KMS-11 (cell line): ENCODE measurements at regions not wholly inside any gene's neighbourhood (a gene's known extent, or its start where the extent isn't known, plus 50 kb on each side); places are given as distances from the start of the nearest gene placed in this dataset.
"Not testable (repeated sequence)": the region's sequence is repeated elsewhere in the genome, so short reads cannot be mapped to it uniquely, and the experiment has no call there.

Experiments
- H2AFZ ChIP-seq: fragments of 200-600 bp; sonication (generic); 2 replicates; pipeline ENCODE4 v1.6.1; 2016; ENCODE audit warnings: antibody characterized with exemption, mixed run types, low read depth
- H3K27ac ChIP-seq: fragments of 200-600 bp; sonication (generic); 2 replicates; pipeline ENCODE4 v1.6.1; 2016; ENCODE audit warnings: mild to moderate bottlenecking, mixed run types
- H3K27me3 ChIP-seq: fragments of 200-600 bp; sonication (generic); 2 replicates; pipeline ENCODE4 v1.6.1; 2017; ENCODE audit warnings: mild to moderate bottlenecking, low read depth, mixed run types, moderate library complexity; ENCODE audit not compliant: insufficient read depth
- H3K36me3 ChIP-seq: fragments of 200-600 bp; sonication (generic); 2 replicates; pipeline ENCODE4 v1.6.1; 2017; ENCODE audit warnings: mild to moderate bottlenecking, mixed run types; ENCODE audit not compliant: insufficient read depth
- H3K4me1 ChIP-seq: fragments of 200-600 bp; sonication (generic); 2 replicates; pipeline ENCODE4 v1.6.1; 2016; ENCODE audit warnings: mild to moderate bottlenecking, low read depth, mixed run types; ENCODE audit not compliant: poor library complexity, severe bottlenecking
- H3K4me2 ChIP-seq: fragments of 200-600 bp; sonication (generic); 2 replicates; pipeline ENCODE4 v1.7.0; 2016; ENCODE audit warnings: mild to moderate bottlenecking, mixed run types
- H3K4me3 ChIP-seq: fragments of 200-600 bp; sonication (generic); IDR thresholded peaks from 2 replicates; pipeline ENCODE4 v1.6.1; 2017; ENCODE audit warnings: low read depth, low read length, mixed read lengths; ENCODE audit not compliant: insufficient read depth
- H3K79me2 ChIP-seq: fragments of 200-600 bp; sonication (generic); 2 replicates; pipeline ENCODE4 v1.6.1; 2016; ENCODE audit warnings: low read depth, mixed run types; ENCODE audit not compliant: insufficient read depth
- H3K9ac ChIP-seq: fragments of 200-600 bp; sonication (generic); 2 replicates; pipeline ENCODE4 v1.6.1; 2016; ENCODE audit warnings: mild to moderate bottlenecking, mixed run types
- H4K20me1 ChIP-seq: fragments of 200-600 bp; sonication (generic); 2 replicates; pipeline ENCODE4 v1.6.1; 2016; ENCODE audit warnings: mild to moderate bottlenecking, mixed run types; ENCODE audit not compliant: insufficient read depth
- CTCF ChIP-seq: fragments of 200-600 bp; sonication (generic); conservative IDR thresholded peaks from 2 replicates; pipeline ENCODE4 v1.6.1; 2017; ENCODE audit warnings: low read depth, mild to moderate bottlenecking, antibody characterized with exemption, low read length, moderate library complexity, mixed read lengths

- Histone ChIP-seq H3K79me2 (no peaks in the 10 kb centered on the region), H3K27me3 (no peaks in the 10 kb centered on the region), H3K36me3 (no peaks in the 10 kb centered on the region), H3K4me2 (no peak overlapping the region), H3K4me1 (no peaks in the 10 kb centered on the region), H2AFZ (no peak overlapping the region), H4K20me1 (no peaks in the 10 kb centered on the region), H3K27ac (no peak overlapping the region), H3K4me3 (no peak overlapping the region), H3K9ac (no peak overlapping the region)
- no peak for TF ChIP-seq CTCF
These were observed 327.0 kb downstream of the IZUMO3 start for GRCh38 chr9:24218656-24219055.

GRCh38 chr9:24210641-24211040 lies 335.1 kb downstream of the IZUMO3 start:
- Histone ChIP-seq H3K36me3 (no peaks in the 10 kb centered on the region), H3K27me3 (no peaks in the 10 kb centered on the region), H4K20me1 (no peaks in the 10 kb centered on the region), H3K27ac (no peak overlapping the region), H3K4me2 (no peak overlapping the region), H3K9ac (no peak overlapping the region), H3K4me1 (no peaks in the 10 kb centered on the region), H3K79me2 (no peaks in the 10 kb centered on the region), H2AFZ (no peak overlapping the region), H3K4me3 (no peak overlapping the region)
- no peak for TF ChIP-seq CTCF

GRCh38 chr9:24189986-24190385 lies 355.7 kb downstream of the IZUMO3 start:
- H3K36me3 ChIP-seq: no peaks in the 10 kb centered on the region
- no peak overlapping the region for H3K4me3 ChIP-seq
- no peak overlapping the region for H2AFZ ChIP-seq
- H3K9ac ChIP-seq: no peak overlapping the region
- H3K4me2 ChIP-seq: no peak overlapping the region
- H3K4me1 ChIP-seq: no peaks in the 10 kb centered on the region
- TF ChIP-seq CTCF: no peak
- no peak overlapping the region for H3K27ac ChIP-seq
- H3K79me2 ChIP-seq: no peaks in the 10 kb centered on the region
- no peaks in the 10 kb centered on the region for H4K20me1 ChIP-seq
- H3K27me3 ChIP-seq: no peaks in the 10 kb centered on the region

- H4K20me1 ChIP-seq, H3K4me1 ChIP-seq, H3K4me2 ChIP-seq, H3K9ac ChIP-seq, H3K27me3 ChIP-seq, H3K79me2 ChIP-seq, H3K4me3 ChIP-seq, H3K36me3 ChIP-seq, H3K27ac ChIP-seq, H2AFZ ChIP-seq: not testable (repeated sequence)
These were observed 354.5 kb upstream of the ELAVL2 start for GRCh38 chr9:24180572-24180971.

GRCh38 chr9:24144796-24145195 lies 318.8 kb upstream of the ELAVL2 start:
- no peak overlapping the region for H3K4me2 ChIP-seq
- no peaks in the 10 kb centered on the region for H4K20me1 ChIP-seq
- no peaks in the 10 kb centered on the region for H3K79me2 ChIP-seq
- no peak for TF ChIP-seq CTCF
- H3K36me3 ChIP-seq: no peaks in the 10 kb centered on the region
- H3K9ac ChIP-seq: no peak overlapping the region
- H2AFZ ChIP-seq: no peak overlapping the region
- no peaks in the 10 kb centered on the region for H3K27me3 ChIP-seq
- H3K4me1 ChIP-seq: no peaks in the 10 kb centered on the region
- H3K4me3 ChIP-seq: no peak overlapping the region
- H3K27ac ChIP-seq: no peak overlapping the region

- H3K27ac ChIP-seq, H4K20me1 ChIP-seq, H3K9ac ChIP-seq, H3K4me3 ChIP-seq, H2AFZ ChIP-seq, H3K79me2 ChIP-seq, H3K4me1 ChIP-seq, H3K27me3 ChIP-seq, H3K36me3 ChIP-seq, H3K4me2 ChIP-seq: not testable (repeated sequence)
These were observed 309.0 kb upstream of the ELAVL2 start for GRCh38 chr9:24135072-24135471.
